Stimulated activated CD4-positive, alpha-beta T cell treated with anti-CD3 and anti-CD28 coated beads, Interleukin-15, amount 100 ng/mL, for 1 hour (primary cell): ENCODE measurements at regions not wholly inside any gene's neighbourhood (a gene's known extent, or its start where the extent isn't known, plus 50 kb on each side); places are given as distances from the start of the nearest gene placed in this dataset.
"Not testable (repeated sequence)": the region's sequence is repeated elsewhere in the genome, so short reads cannot be mapped to it uniquely, and the experiment has no call there.

Source experiments
- DNase-seq, 2 donors: peaks; one replicate each; pipeline ENCODE4 v3.0.0-alpha.2; 2020; ENCODE audit warnings: low read depth in 1 of 2, low spot score in 1 of 2

DNA sequence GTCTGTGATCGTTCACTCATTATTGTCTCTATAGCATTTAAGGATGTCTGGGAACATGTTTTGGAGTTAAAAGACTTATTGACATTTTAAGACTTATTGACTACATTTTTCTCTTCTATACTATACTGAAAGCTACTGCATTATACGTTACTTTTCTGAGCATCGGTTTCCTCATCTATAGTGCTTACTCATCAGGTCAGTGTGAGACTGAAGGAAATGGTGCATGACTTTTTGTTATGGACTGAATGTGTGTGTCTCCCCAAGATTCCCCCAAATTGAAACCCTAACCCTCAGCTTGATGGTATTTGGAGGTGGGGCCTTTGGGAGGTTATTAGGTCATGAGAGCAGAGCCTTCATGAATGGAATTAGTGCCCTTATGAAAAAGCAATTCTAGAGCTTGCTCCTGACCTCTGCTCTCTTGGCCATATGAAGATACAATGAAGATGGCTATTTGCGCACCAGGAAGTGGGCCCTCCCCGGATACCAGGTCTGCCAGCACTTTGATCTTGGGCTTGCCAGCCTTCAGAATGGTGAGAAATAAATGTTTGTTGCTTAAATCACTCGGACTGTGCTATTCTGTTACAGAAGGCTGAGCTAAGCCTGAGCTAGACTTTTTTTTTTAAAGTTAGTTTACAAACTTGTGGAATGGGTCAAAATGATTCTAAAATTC lies 243.7 kb upstream of the RREB1 start:
- no peak for DNase-seq

GRCh38 chr6:6865611-6866010 lies 242.2 kb upstream of the RREB1 start:
- no peak for DNase-seq

DNA sequence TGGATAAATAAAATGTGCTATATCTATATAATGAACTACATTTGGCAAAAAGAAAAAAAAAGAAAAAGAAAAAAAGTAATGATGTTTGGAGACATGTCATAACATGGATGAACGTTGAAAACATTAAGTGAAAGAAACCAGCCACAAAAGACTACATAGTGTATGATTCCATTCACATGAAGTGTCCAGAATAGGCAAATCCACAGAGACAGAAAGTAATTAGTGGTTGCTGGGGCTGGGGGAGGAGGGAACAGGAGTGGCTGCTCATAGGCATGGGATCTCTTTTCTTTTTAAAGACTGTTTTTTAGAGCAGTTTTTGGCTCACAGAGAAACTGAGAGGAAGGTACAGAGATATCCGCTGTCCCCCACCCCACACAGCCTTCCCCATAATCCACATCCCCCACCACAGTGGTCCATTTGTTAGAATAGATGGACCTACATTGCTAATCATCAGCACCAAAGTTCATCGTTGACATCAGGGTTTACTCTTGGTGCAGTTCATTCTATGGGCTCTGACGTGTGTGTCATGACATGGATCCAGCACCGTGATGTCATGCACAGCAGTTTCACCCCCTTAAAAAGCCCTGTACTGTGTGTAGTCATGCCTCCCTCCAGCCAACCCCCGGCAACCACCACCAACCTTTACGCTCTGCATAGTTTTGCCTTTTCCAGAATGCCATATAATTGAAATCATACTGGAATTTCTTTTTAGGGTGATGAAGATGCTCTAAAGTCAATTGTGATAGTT lies 240.9 kb upstream of the RREB1 start:
- DNase-seq = no peak

GRCh38 chr6:6867404-6867799 lies 240.4 kb upstream of the RREB1 start:
- no peak for DNase-seq

GRCh38 chr6:6869094-6869493 lies 238.7 kb upstream of the RREB1 start:
- no peak for DNase-seq

- DNase-seq = no peak
These were observed 236.8 kb upstream of the RREB1 start for GRCh38 chr6:6870921-6871320.

DNA sequence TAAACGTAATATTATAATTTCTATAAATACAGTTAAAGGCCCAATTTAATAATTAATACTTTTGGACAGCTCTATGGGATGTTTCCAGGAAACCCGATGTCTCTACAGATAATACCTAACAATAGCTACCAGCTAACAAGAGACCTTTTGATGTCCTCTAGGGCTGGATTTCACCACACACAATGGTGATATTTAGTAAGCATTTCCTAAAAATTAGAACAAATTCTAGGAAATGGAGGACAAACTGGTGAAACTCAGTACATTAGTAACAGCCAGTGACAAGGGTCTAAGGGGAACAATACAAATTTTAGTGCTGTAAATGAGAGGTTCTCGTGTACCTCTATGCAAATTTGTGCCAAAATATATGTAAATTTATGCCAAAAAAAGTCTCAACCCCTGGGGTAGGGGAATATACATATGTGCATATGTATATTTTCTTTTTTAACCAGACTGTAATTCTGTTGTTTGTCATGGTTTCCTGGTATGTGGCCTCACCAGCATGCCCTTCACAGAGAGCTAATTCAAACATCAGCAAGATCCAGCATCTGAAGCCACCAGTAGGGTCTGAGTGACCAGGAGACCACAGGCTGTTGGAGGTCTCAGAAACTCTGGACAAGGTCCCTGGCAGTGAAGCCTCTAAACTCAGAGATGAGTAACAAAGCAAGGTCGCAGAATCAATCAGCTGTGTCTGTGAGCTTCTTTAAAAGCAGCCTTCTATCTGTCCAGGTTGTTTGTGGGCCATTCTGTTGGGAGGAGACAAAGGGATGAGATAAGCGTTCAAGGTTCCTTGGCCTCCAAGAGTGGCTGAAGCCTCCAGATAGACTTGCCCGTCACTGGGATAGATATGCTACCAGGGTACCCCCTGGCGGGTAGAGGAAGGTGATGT lies 235.1 kb upstream of the RREB1 start:
- no peak for DNase-seq

DNA sequence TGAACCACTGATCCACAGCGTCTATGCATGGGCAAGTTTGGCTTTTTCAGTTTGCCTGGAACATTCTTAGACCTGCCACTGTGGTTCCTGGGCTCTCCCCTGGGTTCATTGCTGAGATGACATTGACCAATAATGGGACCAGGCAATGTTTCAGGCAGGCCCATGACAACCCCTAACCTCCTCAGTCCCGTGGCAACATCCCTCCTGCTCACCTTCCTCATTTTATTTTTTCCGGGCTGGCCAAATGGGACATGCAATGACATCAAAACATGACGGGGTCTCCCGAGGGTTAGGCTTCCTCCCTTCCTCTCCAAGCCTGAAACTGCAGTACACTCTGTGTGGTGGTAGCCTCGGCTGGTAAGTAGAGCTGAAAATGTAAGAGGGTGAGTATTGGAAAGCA lies 234.0 kb upstream of the RREB1 start:
- DNase-seq = no peak

DNA sequence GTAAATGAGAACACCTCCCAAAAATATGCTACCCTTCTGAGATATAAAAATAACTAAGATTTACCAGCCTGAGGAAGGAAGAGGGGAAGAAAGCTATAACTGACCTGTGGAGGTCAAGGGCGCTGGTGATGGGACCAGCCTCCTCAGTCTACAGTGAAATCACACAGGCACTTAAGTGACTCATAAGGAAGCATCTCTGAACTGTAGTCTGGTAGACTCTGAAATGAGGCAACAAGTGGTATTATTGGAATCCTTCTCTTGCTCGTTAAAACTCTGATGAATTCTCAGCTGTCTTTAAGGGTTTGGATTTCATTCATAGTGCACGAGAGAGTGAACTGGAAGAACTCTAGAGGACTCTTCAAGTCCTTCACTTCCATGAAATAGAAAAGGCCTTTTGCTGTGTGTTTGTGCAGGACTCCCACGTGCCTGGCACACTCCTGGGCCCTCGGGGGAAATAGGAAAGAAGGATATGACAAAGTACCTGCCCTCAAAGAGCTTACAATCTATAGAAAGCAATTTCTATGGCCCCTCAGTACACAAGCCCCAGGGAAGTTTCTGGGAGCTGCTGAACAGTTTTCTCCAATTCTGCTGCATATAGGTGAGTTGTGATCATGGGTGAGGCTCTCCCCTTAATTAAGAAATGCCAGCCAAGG lies 231.8 kb upstream of the RREB1 start:
- no peak for DNase-seq

GRCh38 chr6:6877792-6878191 lies 230.0 kb upstream of the RREB1 start:
- DNase-seq = not testable (repeated sequence)

GRCh38 chr6:6878887-6879585 lies 228.7 kb upstream of the RREB1 start:
- DNase-seq = no peak

DNA sequence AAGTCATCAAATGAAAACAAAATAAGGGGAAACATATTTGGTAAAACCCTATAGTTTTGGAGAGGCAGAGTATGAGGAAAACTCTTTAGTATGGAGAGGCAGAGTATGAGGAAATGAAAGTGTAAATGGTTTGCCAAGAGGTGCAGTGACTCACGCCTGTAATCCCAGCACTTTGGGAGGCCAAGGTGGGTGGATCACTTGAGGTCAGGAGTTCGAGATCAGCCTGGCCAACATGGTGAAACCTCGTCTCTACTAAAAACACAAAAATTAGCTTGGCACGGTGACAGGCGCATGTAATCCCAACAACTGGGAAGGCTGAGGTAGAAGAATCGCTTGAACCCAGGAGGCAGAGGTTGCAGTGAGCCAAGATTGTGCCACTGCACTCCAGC lies 228.2 kb upstream of the RREB1 start:
- not testable (repeated sequence) for DNase-seq

- DNase-seq = no peak
These were observed 226.9 kb upstream of the RREB1 start for GRCh38 chr6:6880745-6881437.

DNA sequence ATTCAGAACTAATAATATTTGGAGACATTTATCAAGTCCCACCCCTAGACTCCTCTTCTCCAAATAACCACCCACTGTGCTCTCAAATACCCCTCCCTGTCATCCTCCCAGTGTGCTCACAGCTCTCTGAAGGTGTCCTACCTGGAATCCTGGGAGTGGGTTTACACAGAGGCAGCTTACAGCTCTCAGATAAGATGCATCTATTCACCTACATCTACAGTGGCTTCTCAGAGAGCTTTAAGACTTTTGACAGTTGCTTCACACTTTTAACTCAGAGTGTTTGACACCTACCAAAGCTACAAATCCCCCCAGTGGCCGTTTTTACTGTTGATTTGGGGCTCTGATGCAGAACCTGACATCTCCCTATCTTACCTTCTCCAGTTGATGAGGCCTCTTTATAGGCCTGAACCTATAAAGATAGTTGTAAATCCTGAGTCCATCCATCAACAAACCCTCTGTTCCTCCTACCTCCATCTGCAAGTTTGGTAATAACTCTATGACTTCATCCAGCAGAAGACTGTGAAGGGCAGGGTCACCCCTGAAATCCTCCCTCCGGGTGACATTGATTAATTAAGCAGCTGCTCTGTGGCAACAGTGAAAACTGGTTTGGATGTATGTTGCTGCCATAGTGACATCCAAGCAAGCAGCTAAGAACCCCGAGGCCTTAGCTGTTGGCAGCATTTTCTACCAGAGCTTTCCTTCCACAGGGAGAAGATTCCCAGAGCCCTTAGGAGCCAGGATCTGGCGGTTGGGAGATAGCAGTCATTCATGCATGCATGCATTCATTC lies 226.1 kb upstream of the RREB1 start:
- DNase-seq = no peak

- no peak for DNase-seq
These were observed 225.2 kb upstream of the RREB1 start for GRCh38 chr6:6882592-6882991.

DNA sequence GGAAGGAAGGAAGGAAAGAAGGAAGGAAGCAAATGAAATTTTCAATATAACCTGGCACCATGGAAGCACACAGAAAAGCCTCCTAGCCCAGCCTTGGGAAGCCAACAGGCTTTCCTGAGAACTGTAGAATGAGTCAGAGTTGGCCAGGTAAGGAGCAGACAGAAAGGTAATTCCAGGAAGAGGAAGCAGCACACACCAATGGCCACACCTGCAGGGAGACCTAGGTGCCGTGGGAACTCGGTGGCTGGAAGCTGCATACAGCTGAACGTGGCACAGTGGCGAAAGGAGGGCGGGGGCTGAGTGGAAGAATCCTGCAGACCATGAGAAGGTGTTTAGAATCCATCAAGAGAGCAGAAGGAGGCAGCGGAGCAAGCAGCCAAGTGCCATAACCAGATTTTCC lies 224.8 kb upstream of the RREB1 start:
- DNase-seq = no peak

GRCh38 chr6:6884193-6884627 lies 223.6 kb upstream of the RREB1 start:
- no peak for DNase-seq

DNA sequence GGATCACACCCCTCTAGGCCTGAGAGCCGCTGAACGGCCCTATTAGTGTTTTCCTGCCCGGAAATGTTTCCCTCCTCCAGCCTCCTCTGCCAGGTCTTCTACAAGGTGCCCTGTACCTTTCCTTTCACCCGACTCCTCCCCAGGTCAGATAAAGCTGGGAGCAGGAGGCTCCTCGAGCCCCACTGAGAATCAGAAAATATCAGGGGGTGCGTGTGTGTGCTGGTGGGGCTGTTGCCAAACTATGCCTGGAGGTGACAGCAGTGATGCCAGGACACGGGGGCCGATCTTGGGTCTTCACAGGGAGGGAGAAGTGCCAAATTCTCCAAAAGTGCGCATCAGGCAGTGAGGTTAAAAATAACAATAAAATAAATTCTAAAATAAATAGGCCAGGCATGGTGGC lies 222.8 kb upstream of the RREB1 start:
- no peak for DNase-seq

DNA sequence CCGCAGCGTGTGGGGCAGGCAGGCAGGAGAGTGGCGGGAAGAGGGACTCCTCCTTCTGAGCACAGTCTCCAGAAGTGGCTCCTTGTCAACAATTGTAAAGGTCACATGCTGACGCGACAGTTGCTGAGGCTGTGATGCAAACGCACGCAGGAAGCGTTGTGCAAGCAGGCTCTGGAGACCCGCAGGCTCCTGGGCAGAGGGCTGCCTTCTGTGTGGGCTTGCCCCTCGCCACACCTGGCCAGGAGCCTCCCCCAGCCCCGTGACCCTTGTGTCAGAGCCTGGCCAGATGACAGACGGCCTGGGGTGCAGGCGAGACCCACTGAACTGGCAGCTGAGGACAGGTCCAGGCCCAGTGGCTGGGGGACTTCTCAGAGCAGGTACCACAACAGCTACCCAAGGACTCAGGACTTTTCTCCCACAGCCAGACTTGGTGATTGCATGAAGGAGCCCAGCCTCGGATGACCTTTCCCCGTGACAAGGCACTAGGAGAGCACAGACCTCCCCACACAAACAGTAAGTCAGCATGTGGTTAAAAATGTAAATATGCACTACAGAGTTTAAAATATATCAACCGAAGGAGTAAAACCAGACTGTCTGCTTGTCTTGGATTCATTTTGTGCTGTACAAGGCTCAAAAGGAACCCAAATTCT lies 222.1 kb upstream of the RREB1 start:
- no peak for DNase-seq
